GM12878 (cell line): ENCODE measurements at regions not wholly inside any gene's neighbourhood (a gene's known extent, or its start where the extent isn't known, plus 50 kb on each side); places are given as distances from the start of the nearest gene placed in this dataset.

Experiments used
- ATAC-seq: fragments of 200-7000 bp; cut with Tn5 transposase; 3 replicates; pipeline ENCODE4 v1.9.1; 2020; ENCODE audit warnings: mild to moderate bottlenecking, moderate library complexity
- BruUV-seq: library from RNA; stranded (reverse); fragments of 400-500 nt; replicated peaks from 2 replicates; lab custom pipeline; 2021; lab: Mats Ljungman, UMichigan
- CTCF ChIA-PET: fragments of 300-600 bp; sonication (Branson Sonifier 250); formaldehyde crosslinking; extraction: SDS; loops from one replicate; lab custom pipeline; 2021; ENCODE audit warnings: inconsistent platforms; lab: Yijun Ruan, JAX
- POLR2A ChIA-PET: fragments of 350-600 bp; formaldehyde crosslinking; extraction: SDS; loops from one replicate; lab custom pipeline; 2021; ENCODE audit warnings: inconsistent platforms; lab: Charles Lee
- RAD21 ChIA-PET: fragments of 300-600 bp; sonication (Branson Sonifier 250); formaldehyde crosslinking; loops from one replicate; lab custom pipeline; 2023; ENCODE audit warnings: antibody characterized with exemption; ENCODE audit not compliant: unreplicated experiment; lab: Charles Lee
- SMC1A ChIA-PET: fragments of 300-600 bp; sonication (Branson Sonifier 250); formaldehyde crosslinking; loops from one replicate; lab custom pipeline; 2023; ENCODE audit not compliant: unreplicated experiment, uncharacterized antibody; lab: Charles Lee
- DNase-seq: peaks from one replicate; pipeline ENCODE4 v3.0.0-alpha.2; 2011; ENCODE audit warnings: low read depth, low spot score
- FAIRE-seq: peaks from 3 replicates; lab custom pipeline; 2011; peaks lifted over from hg19 to GRCh38; lab: Jason Lieb, UNC
- H2AFZ ChIP-seq: 2 replicates; pipeline ENCODE4 v1.6.0; 2011; ENCODE audit warnings: low read depth, low read length, control low read depth; ENCODE audit not compliant: control insufficient read depth
- H3K27ac ChIP-seq: 2 replicates; pipeline ENCODE4 v1.5.1; 2011; ENCODE audit warnings: control low read depth; ENCODE audit not compliant: control insufficient read depth, insufficient read depth
- H3K27me3 ChIP-seq, 2 experiments: replicated peaks in 1 of 2; 2 replicates each; pipeline versions ENCODE4 v1.6.0 to v1.6.1; 2011; ENCODE audit warnings: low read length in 1 of 2; ENCODE audit not compliant: control insufficient read depth in 2 of 2, insufficient read depth in 2 of 2
- H3K36me3 ChIP-seq, 2 experiments: 2 replicates each; pipeline ENCODE4 v1.5.1; 2011; ENCODE audit warnings: low read length in 1 of 2; ENCODE audit not compliant: control insufficient read depth in 2 of 2, insufficient read depth in 2 of 2
- H3K4me1 ChIP-seq: 2 replicates; pipeline ENCODE4 v1.6.1; 2011; ENCODE audit warnings: mild to moderate bottlenecking, low read length, moderate library complexity, mixed read lengths; ENCODE audit not compliant: control insufficient read depth, insufficient read depth
- H3K4me2 ChIP-seq: 2 replicates; pipeline ENCODE4 v1.6.0; 2011; ENCODE audit warnings: control low read depth; ENCODE audit not compliant: control insufficient read depth, insufficient read depth
- H3K4me3 ChIP-seq: fragments of 200-600 bp; sonication (generic); 2 replicates; pipeline ENCODE4 v1.5.1; 2016
- H3K79me2 ChIP-seq: 2 replicates; pipeline ENCODE4 v1.6.0; 2011; ENCODE audit warnings: low read length; ENCODE audit not compliant: control insufficient read depth, insufficient read depth
- H3K9ac ChIP-seq: 2 replicates; pipeline ENCODE4 v1.8.0; 2011; ENCODE audit warnings: low read length, control low read depth, mixed read lengths; ENCODE audit not compliant: control insufficient read depth, insufficient read depth
- H3K9me3 ChIP-seq: replicated peaks from 3 replicates; pipeline ENCODE4 v1.5.1; 2011; ENCODE audit warnings: mild to moderate bottlenecking, low read length; ENCODE audit not compliant: control insufficient read depth, insufficient read depth
- H4K20me1 ChIP-seq: 2 replicates; pipeline ENCODE4 v1.6.0; 2011; ENCODE audit not compliant: control insufficient read depth, insufficient read depth
- ATF3 ChIP-seq: IDR thresholded peaks from 2 replicates; pipeline ENCODE4 v1.6.1; 2011; ENCODE audit warnings: low read depth, mild to moderate bottlenecking, low read length, moderate library complexity, borderline replicate concordance; ENCODE audit errors: extremely low read depth
- CTCF ChIP-seq, 3 experiments: IDR thresholded peaks in 2 of 3; conservative IDR thresholded peaks in 1 of 3; 2 replicates each; pipeline ENCODE4 v1.5.1; 2011; ENCODE audit warnings: low read depth in 3 of 3, low read length in 3 of 3, mild to moderate bottlenecking in 3 of 3, control low read depth in 2 of 3, moderate library complexity in 2 of 3, inconsistent platforms in 1 of 3, mixed read lengths in 1 of 3; ENCODE audit not compliant: control insufficient read depth in 2 of 3, insufficient read depth in 1 of 3; ENCODE audit errors: extremely low read depth in 1 of 3
- DPF2 ChIP-seq: fragments of 450-650 bp; IDR thresholded peaks from 2 replicates; pipeline ENCODE4 v1.6.1; 2017; ENCODE audit warnings: mild to moderate bottlenecking
- KLF5 ChIP-seq: fragments of 450-650 bp; IDR thresholded peaks from 2 replicates; pipeline ENCODE4 v1.6.1; 2014; ENCODE audit warnings: mild to moderate bottlenecking; ENCODE audit not compliant: partially characterized antibody
- MLLT1 ChIP-seq: fragments of 450-650 bp; IDR thresholded peaks from 2 replicates; pipeline ENCODE4 v1.6.1; 2016; ENCODE audit warnings: mild to moderate bottlenecking
- MXI1 ChIP-seq: fragments of 150-350 bp; IDR thresholded peaks from 2 replicates; pipeline ENCODE4 v1.6.1; 2011; ENCODE audit warnings: low read depth, mild to moderate bottlenecking, inconsistent platforms, low read length, improper control_type of control experiment
- NBN ChIP-seq: fragments of 450-650 bp; IDR thresholded peaks from 2 replicates; pipeline ENCODE4 v1.6.1; 2016
- NFYB ChIP-seq: IDR thresholded peaks from 2 replicates; pipeline ENCODE4 v1.6.1; 2011; ENCODE audit warnings: low read depth, mild to moderate bottlenecking, low read length, improper control_type of control experiment, moderate library complexity; ENCODE audit not compliant: insufficient read depth
- RAD21 ChIP-seq: IDR thresholded peaks from 2 replicates; pipeline ENCODE4 v1.6.1; 2011; ENCODE audit warnings: mild to moderate bottlenecking, low read depth, low read length, moderate library complexity; ENCODE audit not compliant: insufficient read depth
- ZBTB11 ChIP-seq: fragments of 450-650 bp; formaldehyde crosslinking; IDR thresholded peaks from 2 replicates; pipeline ENCODE4 v1.5.0; 2022; ENCODE audit warnings: mild to moderate bottlenecking, missing genetic modification characterization
- WGBS: methylation state at CpG from one replicate; pipeline ENCODE4 v1.1.6; 2016; ENCODE audit warnings: low lambda C conversion rate; ENCODE audit not compliant: insufficient replicate concordance, insufficient coverage; ENCODE audit errors: missing lambda C conversion rate; 5-methylcytosine and 5-hydroxymethylcytosine counted together
- in situ Hi-C: fragments of 300-500 bp; cut with MboI; formaldehyde crosslinking; loops from 9 replicates; pipeline ENCODE4 v1.14.3; 2018; ENCODE audit warnings: mixed read lengths
- intact Hi-C: fragments of 100-400 bp; cut with micrococcal nuclease; formaldehyde crosslinking; loops from one replicate; pipeline ENCODE4 v1.14.2; 2022; ENCODE audit not compliant: unreplicated experiment

- H3K9ac ChIP-seq: no peak overlapping the region
- TF ChIP-seq KLF5: no peak
- no peak overlapping the region for H2AFZ ChIP-seq
- BruUV-seq: no TSS peak
- H3K9me3 ChIP-seq: no peaks in the 10 kb centered on the region; the same call in 2 of the 3 replicates
- no peak for ATAC-seq
- H3K27ac ChIP-seq: no peak overlapping the region
- FAIRE-seq: no peak
- H3K4me3 ChIP-seq: no peak overlapping the region
- H3K4me2 ChIP-seq: no peak overlapping the region
- intact Hi-C loops (no loop called here), in situ Hi-C loops (no loop called here)
- no peaks in the 10 kb centered on the region; a peak in 1 of 4 replicates for H3K27me3 ChIP-seq
- no peaks in the 10 kb centered on the region for H3K36me3 ChIP-seq
- ChIA-PET SMC1A (no interaction called here), CTCF (no interaction called here), POLR2A (no interaction called here), RAD21 (no interaction called here)
- 56% methylated on average over 12 of the region's 12 CpGs for WGBS
- H3K79me2 ChIP-seq: no peaks in the 10 kb centered on the region
- no peaks in the 10 kb centered on the region for H4K20me1 ChIP-seq
- H3K4me1 ChIP-seq: no peaks in the 10 kb centered on the region
- DNase-seq: no peak
These were observed 127.7 kb downstream of the BRD1 start for GRCh38 chr22:49699928-49700498.

GRCh38 chr22:49699476-49699875, 128.2 kb downstream of the BRD1 start:
- H3K36me3 ChIP-seq: no peaks in the 10 kb centered on the region
- intact Hi-C loops: no loop called here
- H3K27me3 ChIP-seq: no peaks in the 10 kb centered on the region
- no peak overlapping the region for H3K4me2 ChIP-seq
- ATAC-seq (no peak), FAIRE-seq (no peak), DNase-seq (no peak)
- RAD21 ChIA-PET: no interaction called here
- H3K4me3 ChIP-seq: no peak overlapping the region
- no peaks in the 10 kb centered on the region for H4K20me1 ChIP-seq
- in situ Hi-C loops: no loop called here
- H3K4me1 ChIP-seq: no peaks in the 10 kb centered on the region
- H2AFZ ChIP-seq: no peak overlapping the region
- CTCF ChIA-PET: no interaction called here
- no peak overlapping the region for H3K9ac ChIP-seq
- BruUV-seq: no TSS peak
- SMC1A ChIA-PET: no interaction called here
- no peaks in the 10 kb centered on the region; the same call in 2 of the 3 replicates for H3K9me3 ChIP-seq
- POLR2A ChIA-PET: no interaction called here
- 45% methylated on average over 10 of the region's 10 CpGs for WGBS
- no peaks in the 10 kb centered on the region for H3K79me2 ChIP-seq
- H3K27ac ChIP-seq: no peak overlapping the region
- TF ChIP-seq NFYB: no peak
- TF ChIP-seq MLLT1: no peak
- no peak for TF ChIP-seq MXI1
- TF ChIP-seq ATF3: no peak
- TF ChIP-seq CTCF (IDR thresholded peaks at IDR 0.05 in 2 of 3, conservative IDR thresholded peaks at IDR 0.05 in 1 of 3; ENCODE audit: control insufficient read depth in 2 of 3, extremely low read depth in 1 of 3, insufficient read depth in 1 of 3, low read depth in 3 of 3, low read length in 3 of 3): no peak
- no peak for TF ChIP-seq ZBTB11 (CRISPR knock-in tag)
- no peak for TF ChIP-seq DPF2
- no peak for TF ChIP-seq NBN
- TF ChIP-seq RAD21: no peak
